Neutrophil (primary cell): ENCODE measurements at regions not wholly inside any gene's neighbourhood (a gene's known extent, or its start where the extent isn't known, plus 50 kb on each side); places are given as distances from the start of the nearest gene placed in this dataset.

ENCODE experiments used
- H3K27ac ChIP-seq: fragments of 200-600 bp; sonication (generic); 2 replicates; pipeline ENCODE4 v1.5.1; 2016; ENCODE audit warnings: mild to moderate bottlenecking, moderate library complexity
- H3K27me3 ChIP-seq: fragments of 200-600 bp; sonication (generic); 2 replicates; pipeline ENCODE4 v1.6.0; 2016; ENCODE audit warnings: mild to moderate bottlenecking
- H3K36me3 ChIP-seq: fragments of 200-600 bp; sonication (generic); 2 replicates; pipeline ENCODE4 v1.5.1; 2017
- H3K4me1 ChIP-seq, 2 experiments: fragments of 200-600 bp in 1 of 2; sonication (generic) in 1 of 2; 1 replicate in 1 of 2; 2 replicates in 1 of 2; pipeline versions ENCODE4 v1.5.1 to v1.6.1; 2013 to 2016; ENCODE audit warnings: low read depth in 1 of 2, low read length in 1 of 2, mild to moderate bottlenecking in 1 of 2, moderate library complexity in 1 of 2; ENCODE audit not compliant: control insufficient read depth in 1 of 2, insufficient read depth in 1 of 2
- H3K4me3 ChIP-seq, 2 experiments: fragments of 200-600 bp in 1 of 2; sonication (generic) in 1 of 2; 1 replicate in 1 of 2; 2 replicates in 1 of 2; pipeline ENCODE4 v1.5.1; 2013 to 2016; ENCODE audit warnings: low read depth in 1 of 2, low read length in 1 of 2, mild to moderate bottlenecking in 1 of 2, moderate library complexity in 1 of 2
- H3K9me3 ChIP-seq: fragments of 200-600 bp; sonication (generic); 2 replicates; pipeline ENCODE4 v1.5.1; 2016
- TF ChIP-seq, protein P1 (sequence below): fragments of 200-600 bp; sonication (generic); IDR thresholded peaks from 2 replicates; pipeline ENCODE4 v1.5.1; 2016; ENCODE audit warnings: antibody characterized with exemption

DNA sequence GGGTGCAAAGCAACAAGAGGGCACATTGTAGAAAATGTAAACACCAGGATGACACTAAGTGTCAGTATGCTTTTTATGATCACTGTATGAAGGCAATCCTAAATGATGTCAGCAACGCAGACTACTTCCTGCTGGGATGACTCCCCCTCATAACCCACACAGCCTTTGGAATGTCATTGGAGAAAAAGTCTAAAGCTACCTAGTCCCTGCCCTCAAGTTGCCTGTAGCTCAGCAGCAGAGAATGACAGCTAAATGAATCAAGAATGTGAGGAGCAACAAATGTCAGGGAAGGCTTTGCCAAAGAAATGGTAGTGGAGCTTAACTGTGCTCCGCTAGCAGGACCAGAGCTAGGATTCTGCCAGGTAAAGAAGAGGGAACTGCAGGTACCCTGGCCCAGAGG, 555.6 kb downstream of the CD83 start:
- no peak overlapping the region for H3K27ac ChIP-seq
- TF ChIP-seq, protein P1, sequence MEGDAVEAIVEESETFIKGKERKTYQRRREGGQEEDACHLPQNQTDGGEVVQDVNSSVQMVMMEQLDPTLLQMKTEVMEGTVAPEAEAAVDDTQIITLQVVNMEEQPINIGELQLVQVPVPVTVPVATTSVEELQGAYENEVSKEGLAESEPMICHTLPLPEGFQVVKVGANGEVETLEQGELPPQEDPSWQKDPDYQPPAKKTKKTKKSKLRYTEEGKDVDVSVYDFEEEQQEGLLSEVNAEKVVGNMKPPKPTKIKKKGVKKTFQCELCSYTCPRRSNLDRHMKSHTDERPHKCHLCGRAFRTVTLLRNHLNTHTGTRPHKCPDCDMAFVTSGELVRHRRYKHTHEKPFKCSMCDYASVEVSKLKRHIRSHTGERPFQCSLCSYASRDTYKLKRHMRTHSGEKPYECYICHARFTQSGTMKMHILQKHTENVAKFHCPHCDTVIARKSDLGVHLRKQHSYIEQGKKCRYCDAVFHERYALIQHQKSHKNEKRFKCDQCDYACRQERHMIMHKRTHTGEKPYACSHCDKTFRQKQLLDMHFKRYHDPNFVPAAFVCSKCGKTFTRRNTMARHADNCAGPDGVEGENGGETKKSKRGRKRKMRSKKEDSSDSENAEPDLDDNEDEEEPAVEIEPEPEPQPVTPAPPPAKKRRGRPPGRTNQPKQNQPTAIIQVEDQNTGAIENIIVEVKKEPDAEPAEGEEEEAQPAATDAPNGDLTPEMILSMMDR = no peak
- H3K4me3 ChIP-seq = no peak overlapping the region
- no peaks in the 10 kb centered on the region for H3K9me3 ChIP-seq
- H3K27me3 ChIP-seq = no peaks in the 10 kb centered on the region
- H3K36me3 ChIP-seq = no peaks in the 10 kb centered on the region
- no peaks in the 10 kb centered on the region for H3K4me1 ChIP-seq

DNA sequence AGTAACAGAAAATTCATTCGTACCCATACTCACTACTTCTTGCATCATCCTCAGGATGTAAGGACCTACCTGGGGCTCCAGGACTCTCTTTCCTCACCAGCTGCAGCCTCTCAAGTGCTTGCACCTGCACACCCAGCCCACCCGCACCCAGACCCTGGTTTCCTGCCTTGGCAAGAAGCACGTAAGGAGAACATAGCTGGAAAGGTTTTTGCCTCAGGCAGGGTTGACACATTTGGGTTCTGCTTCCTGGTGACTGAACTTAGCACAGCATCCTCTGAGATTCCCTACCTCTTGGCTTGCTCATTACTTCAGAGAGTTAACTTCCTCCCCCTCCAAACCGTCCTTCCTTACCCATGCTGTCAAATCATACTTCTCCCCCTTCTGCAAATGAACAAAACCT, 556.9 kb downstream of the CD83 start:
- TF ChIP-seq, protein P1 = no peak
- Histone ChIP-seq H3K36me3 (no peaks in the 10 kb centered on the region), H3K4me1 (no peaks in the 10 kb centered on the region), H3K9me3 (no peaks in the 10 kb centered on the region), H3K27me3 (no peaks in the 10 kb centered on the region), H3K27ac (no peak overlapping the region), H3K4me3 (no peak overlapping the region)

DNA sequence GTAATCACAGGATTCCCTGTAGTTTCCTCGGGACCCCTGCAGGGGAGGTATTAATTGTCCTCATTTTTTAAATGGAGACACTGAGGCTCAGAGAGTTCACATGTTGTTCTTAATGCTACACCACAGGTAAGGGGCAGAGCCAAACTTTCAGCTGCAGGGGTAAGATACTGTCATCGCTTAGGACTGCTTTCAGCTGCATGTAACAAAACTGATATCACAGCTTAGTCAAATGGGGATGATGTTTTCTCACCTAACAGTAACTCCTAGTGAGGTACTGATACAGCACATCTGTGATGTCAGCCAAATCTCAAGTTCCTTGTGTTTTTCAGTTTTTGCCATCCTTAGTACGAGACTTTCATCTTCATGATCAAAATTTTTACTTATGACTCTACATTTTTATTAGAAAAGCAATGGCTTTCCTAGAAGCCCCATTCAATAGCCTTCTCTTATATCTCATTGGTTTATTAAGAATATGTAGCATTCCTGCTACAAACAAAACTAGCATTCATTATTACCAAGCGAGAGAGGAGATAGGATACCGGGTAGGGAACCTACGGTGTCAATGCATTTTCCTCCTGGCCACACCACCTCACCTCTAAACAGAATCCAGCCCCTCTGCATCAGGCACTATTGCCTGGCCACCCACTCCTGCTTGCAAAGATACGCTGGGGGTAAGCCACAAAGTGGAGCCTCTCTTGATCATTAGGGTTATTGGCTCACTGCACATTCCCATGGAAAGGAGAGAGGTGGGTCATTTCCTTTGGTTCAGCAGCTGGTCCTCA, 557.5 kb downstream of the CD83 start:
- H3K4me1 ChIP-seq = no peaks in the 10 kb centered on the region
- no peak overlapping the region for H3K27ac ChIP-seq
- TF ChIP-seq, protein P1 = no peak
- H3K9me3 ChIP-seq = no peaks in the 10 kb centered on the region
- H3K36me3 ChIP-seq = no peaks in the 10 kb centered on the region
- no peak overlapping the region for H3K4me3 ChIP-seq
- no peaks in the 10 kb centered on the region for H3K27me3 ChIP-seq

DNA sequence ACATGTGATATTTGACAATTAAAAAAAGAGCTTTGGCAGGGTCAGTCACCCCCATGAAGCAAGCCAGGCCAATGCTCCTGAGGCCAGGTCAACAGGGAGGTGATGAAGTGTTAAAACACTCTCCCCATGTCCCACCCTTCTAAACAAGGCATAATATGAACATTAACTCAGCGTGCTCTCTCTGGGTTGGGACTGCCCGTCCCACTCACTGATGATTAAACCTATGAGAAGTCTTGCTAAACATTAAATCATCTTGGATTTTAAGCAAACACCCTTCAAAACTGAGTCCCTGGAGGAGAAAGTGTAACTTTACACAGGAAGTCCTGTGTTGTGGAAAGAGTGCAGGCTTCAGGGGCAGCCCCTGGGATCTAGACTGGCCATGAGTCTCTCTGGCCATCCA, 558.5 kb downstream of the CD83 start:
- TF ChIP-seq, protein P1 = no peak
- Histone ChIP-seq H3K4me1 (no peaks in the 10 kb centered on the region), H3K9me3 (no peaks in the 10 kb centered on the region), H3K4me3 (no peak overlapping the region), H3K27me3 (no peaks in the 10 kb centered on the region), H3K36me3 (no peaks in the 10 kb centered on the region), H3K27ac (no peak overlapping the region)

DNA sequence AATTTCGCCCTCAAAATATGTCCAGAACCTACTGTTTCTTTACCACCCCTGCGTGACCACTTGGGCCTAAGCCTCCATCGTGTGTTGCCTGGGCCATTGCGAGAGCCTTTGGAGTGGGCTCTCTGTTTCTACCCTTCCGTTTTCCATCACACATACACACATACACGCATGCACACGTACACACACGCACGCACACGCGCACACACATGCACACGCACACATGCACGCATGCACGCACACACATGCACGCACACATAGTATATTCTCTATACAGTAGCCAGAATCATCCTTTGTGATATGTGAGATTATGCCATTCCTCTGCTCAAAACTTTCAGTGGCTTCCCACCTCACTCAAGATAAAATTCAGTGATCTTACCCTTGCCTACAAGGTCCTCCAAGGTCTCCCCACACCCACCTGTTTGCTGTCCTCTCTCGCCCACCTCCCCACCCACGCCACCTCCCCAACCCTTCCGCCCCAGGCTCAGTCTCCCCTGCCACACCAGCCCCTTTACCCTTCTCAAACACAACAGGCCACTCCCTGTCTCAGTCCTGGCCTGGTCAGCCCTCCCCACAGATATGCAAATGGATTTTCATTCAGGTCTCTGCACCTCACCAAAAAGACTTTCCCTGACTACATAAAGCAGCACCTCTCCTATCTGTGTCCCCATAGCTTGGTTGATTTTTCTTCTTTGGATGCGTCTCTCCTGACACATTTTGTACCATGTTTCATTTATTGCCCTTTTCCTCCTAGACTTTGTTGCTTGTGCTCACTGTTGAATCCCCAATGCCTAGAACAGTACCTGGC, 559.6 kb downstream of the CD83 start:
- peaks cover 4 to 5% of the 10 kb centered on the region in 2 experiments for H3K4me1 ChIP-seq
- no peaks in the 10 kb centered on the region for H3K9me3 ChIP-seq
- H3K27me3 ChIP-seq = no peaks in the 10 kb centered on the region
- no peak overlapping the region for H3K4me3 ChIP-seq
- no peak overlapping the region for H3K27ac ChIP-seq
- no peaks in the 10 kb centered on the region for H3K36me3 ChIP-seq
- TF ChIP-seq, protein P1 = no peak
